Esophagus muscularis mucosa (tissue), 4 donors: ENCODE measurements at regions not wholly inside any gene's neighbourhood (a gene's known extent, or its start where the extent isn't known, plus 50 kb on each side); places are given as distances from the start of the nearest gene placed in this dataset.

Experiments
- CTCF ChIP-seq, 3 experiments: fragments of 200-600 bp in 2 of 3; fragments of 450-650 bp in 1 of 3; sonication (generic) in 2 of 3; IDR thresholded peaks; one replicate each; pipeline ENCODE4 v1.5.1; 2017 to 2019; ENCODE audit warnings: antibody characterized with exemption in 3 of 3, mild to moderate bottlenecking in 2 of 3, moderate library complexity in 1 of 3
- EP300 ChIP-seq: sonication (generic); formaldehyde crosslinking; IDR thresholded peaks from one replicate; pipeline ENCODE4 v1.6.1; 2017; ENCODE audit warnings: antibody characterized with exemption
- POLR2A ChIP-seq: fragments of 450-650 bp; IDR thresholded peaks from one replicate; pipeline ENCODE4 v1.6.1; 2017; ENCODE audit warnings: antibody characterized with exemption, moderate library complexity, mild to moderate bottlenecking, low read depth
- POLR2AphosphoS5 ChIP-seq, 2 donors: sonication (generic); formaldehyde crosslinking; IDR thresholded peaks; one replicate each; pipeline ENCODE4 v1.6.1; 2017; ENCODE audit warnings: antibody characterized with exemption in 2 of 2

DNA sequence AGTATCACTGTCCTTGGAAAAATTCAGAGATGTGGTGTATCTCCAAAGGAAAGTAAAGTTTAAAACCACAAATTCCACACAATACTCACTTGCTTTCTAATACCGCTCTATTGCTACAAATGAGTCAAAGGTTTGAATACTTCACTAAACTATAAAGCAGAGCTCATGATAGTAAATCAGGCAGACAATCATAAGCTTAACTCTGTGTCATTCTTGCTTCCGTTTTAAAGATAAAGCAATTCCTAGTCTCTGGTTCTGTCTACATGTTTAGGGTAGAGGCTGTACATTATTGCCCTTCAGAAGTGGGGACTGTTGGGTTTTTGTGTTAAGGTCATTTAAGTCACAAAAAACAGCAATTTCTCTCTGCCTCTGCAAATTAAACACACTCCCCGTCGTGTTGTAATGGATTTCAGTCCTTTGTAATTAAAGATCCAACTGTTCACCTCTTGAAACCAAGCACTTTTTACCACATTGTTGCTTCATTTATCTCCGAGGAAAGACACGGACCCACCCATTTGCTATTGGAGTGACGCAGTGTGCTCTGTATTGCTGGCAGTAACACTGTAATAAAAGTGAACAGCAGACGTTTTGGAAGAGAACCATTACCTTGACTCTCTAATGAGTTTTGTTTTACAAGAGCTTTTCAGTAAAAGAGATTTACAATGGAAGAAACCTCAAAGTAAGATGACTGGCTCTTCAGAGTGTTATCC, 83.1 kb upstream of the CNTNAP4 start:
- TF ChIP-seq CTCF (IDR thresholded peaks at IDR 0.05) (no peak), POLR2A (no peak), EP300 (no peak), POLR2AphosphoS5 (IDR thresholded peaks at IDR 0.05) (no peak)
